ENCODE measurements at regions not wholly inside any gene's neighbourhood (a gene's known extent, or its start where the extent isn't known, plus 50 kb on each side); places are given as distances from the start of the nearest gene placed in this dataset.

GRCh38 chr4:177728361-177729152 is 286.3 kb upstream of the AGA start:
- TF ChIP-seq TAF1 (IDR thresholded peaks at IDR 0.05; ENCODE audit: borderline replicate concordance, low read depth, low read length): no peak
- no peak for TF ChIP-seq POLR2A (IDR thresholded peaks at IDR 0.05; ENCODE audit: low read depth, low read length)
- no peak for TF ChIP-seq POLR2AphosphoS5 (IDR thresholded peaks at IDR 0.05; ENCODE audit: low read depth, low read length)
